Colonic mucosa (tissue), 4 donors: ENCODE measurements at regions not wholly inside any gene's neighbourhood (a gene's known extent, or its start where the extent isn't known, plus 50 kb on each side); places are given as distances from the start of the nearest gene placed in this dataset.

Experiments used
- DNase-seq: peaks from one replicate; pipeline ENCODE4 v3.0.0-alpha.2; 2020
- H3K27ac ChIP-seq: fragments of 200-600 bp; one replicate; pipeline ENCODE4 v1.8.0; 2021
- H3K27me3 ChIP-seq: fragments of 200-600 bp; one replicate; pipeline ENCODE4 v1.8.0; 2021
- H3K36me3 ChIP-seq: fragments of 200-600 bp; one replicate; pipeline ENCODE4 v1.8.0; 2021
- H3K4me1 ChIP-seq: fragments of 200-600 bp; one replicate; pipeline ENCODE4 v1.8.0; 2021; ENCODE audit warnings: mild to moderate bottlenecking
- H3K4me3 ChIP-seq: fragments of 200-600 bp; one replicate; pipeline ENCODE4 v1.8.0; 2021
- H3K9ac ChIP-seq, 2 donors: one replicate each; pipeline ENCODE4 v1.7.0; 2013; ENCODE audit warnings: control low read depth in 2 of 2, low read depth in 2 of 2, low read length in 2 of 2
- H3K9me3 ChIP-seq: fragments of 200-600 bp; one replicate; pipeline ENCODE4 v1.8.0; 2021
- intact Hi-C: fragments of 100-400 bp; cut with DNase I; formaldehyde crosslinking; loops from one replicate; pipeline ENCODE4 v1.14.1; 2022
- TF ChIP-seq, protein P1 (sequence below): fragments of 200-600 bp; IDR thresholded peaks from one replicate; pipeline ENCODE4 v1.8.0; 2022; ENCODE audit warnings: antibody characterized with exemption, mild to moderate bottlenecking
- donor health status: healthy.
- donor health status: DM: no; HTN: no; CAD: no.
- donor health status: DM: no; HTN: no; CAD: no.

DNA sequence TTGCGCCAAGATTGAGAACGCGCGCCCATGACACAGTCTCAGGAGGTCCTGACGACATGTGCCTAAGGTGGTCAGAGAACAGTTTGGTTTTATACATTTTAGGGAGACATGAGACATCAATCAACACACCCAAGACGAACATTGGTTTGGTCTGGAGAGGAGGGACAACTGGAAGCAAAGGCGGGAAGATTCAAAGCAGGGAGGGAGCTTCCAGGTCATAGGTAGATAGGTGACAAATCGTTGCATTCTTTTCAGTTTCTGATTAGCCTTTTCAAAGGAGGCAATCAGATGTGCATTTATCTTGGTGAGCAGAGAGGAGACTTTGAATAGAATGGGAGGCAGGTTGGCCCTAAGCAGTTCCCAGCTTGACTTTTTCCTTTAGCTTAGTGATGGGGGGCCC lies 828.4 kb upstream of the DPPA4 start:
- intact Hi-C loops: no loop called here
- Histone ChIP-seq H3K27me3 (no peaks in the 10 kb centered on the region), H3K9me3 (no peaks in the 10 kb centered on the region), H3K4me1 (no peaks in the 10 kb centered on the region), H3K4me3 (no peak overlapping the region), H3K27ac (no peak overlapping the region), H3K9ac (no peak overlapping the region), H3K36me3 (no peaks in the 10 kb centered on the region)
- TF ChIP-seq, protein P1, sequence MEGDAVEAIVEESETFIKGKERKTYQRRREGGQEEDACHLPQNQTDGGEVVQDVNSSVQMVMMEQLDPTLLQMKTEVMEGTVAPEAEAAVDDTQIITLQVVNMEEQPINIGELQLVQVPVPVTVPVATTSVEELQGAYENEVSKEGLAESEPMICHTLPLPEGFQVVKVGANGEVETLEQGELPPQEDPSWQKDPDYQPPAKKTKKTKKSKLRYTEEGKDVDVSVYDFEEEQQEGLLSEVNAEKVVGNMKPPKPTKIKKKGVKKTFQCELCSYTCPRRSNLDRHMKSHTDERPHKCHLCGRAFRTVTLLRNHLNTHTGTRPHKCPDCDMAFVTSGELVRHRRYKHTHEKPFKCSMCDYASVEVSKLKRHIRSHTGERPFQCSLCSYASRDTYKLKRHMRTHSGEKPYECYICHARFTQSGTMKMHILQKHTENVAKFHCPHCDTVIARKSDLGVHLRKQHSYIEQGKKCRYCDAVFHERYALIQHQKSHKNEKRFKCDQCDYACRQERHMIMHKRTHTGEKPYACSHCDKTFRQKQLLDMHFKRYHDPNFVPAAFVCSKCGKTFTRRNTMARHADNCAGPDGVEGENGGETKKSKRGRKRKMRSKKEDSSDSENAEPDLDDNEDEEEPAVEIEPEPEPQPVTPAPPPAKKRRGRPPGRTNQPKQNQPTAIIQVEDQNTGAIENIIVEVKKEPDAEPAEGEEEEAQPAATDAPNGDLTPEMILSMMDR: no peak
- DNase-seq: no peak

DNA sequence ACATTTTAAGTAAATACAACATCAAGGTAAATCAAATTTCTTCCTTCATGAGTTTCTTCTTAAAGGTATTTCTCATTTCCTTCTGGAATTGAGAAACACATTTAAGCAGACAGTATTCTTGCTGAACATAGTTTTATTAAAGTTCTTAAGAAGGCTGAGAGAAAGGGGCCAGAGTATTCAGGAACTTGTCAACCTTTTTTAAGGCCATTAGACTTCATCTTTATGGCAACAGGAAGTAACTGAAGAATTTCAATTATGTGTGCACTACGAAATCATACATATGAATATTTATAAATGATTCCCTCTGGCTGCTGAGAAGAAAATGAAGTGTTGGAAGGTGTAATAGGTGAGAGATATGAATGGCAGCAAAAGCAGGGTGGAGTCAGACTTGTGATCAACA lies 829.4 kb upstream of the DPPA4 start:
- Histone ChIP-seq H3K9ac (no peak overlapping the region), H3K27ac (no peak overlapping the region), H3K4me3 (no peak overlapping the region), H3K36me3 (no peaks in the 10 kb centered on the region), H3K27me3 (no peaks in the 10 kb centered on the region), H3K9me3 (no peaks in the 10 kb centered on the region), H3K4me1 (no peaks in the 10 kb centered on the region)
- intact Hi-C loops: no loop called here
- DNase-seq: no peak
- TF ChIP-seq, protein P1: no peak

GRCh38 chr3:110174908-110175307 lies 837.6 kb upstream of the DPPA4 start:
- intact Hi-C loops: no loop called here
- H3K4me1 ChIP-seq: no peaks in the 10 kb centered on the region
- no peak overlapping the region for H3K9ac ChIP-seq
- H3K36me3 ChIP-seq: no peaks in the 10 kb centered on the region
- H3K27ac ChIP-seq: no peak overlapping the region
- no peak overlapping the region for H3K4me3 ChIP-seq
- TF ChIP-seq, protein P1: no peak
- no peaks in the 10 kb centered on the region for H3K27me3 ChIP-seq
- DNase-seq: no peak
- H3K9me3 ChIP-seq: no peaks in the 10 kb centered on the region

DNA sequence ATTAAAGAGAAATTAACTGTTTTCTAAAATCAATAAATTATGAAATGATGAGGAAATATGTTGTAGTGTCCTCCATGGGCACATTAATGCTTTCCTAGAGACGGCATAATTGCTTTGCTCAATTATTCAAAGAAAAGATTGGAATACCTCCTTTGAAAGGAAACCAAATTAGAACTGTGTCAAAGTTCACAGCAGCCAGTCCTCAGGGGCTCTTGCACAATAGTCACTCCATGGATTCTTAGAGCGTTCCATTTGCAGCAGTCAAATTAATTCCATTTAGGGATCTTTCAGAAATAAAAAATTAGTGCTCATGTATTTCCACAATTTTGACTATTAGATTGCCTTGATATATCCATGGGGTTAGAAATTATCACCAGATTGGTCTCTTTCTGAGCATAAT lies 841.6 kb upstream of the DPPA4 start:
- Histone ChIP-seq H3K9me3 (no peaks in the 10 kb centered on the region), H3K4me3 (no peak overlapping the region), H3K9ac (no peak overlapping the region), H3K27me3 (no peaks in the 10 kb centered on the region), H3K4me1 (no peaks in the 10 kb centered on the region), H3K36me3 (no peaks in the 10 kb centered on the region), H3K27ac (no peak overlapping the region)
- TF ChIP-seq, protein P1: no peak
- intact Hi-C loops: no loop called here
- DNase-seq: no peak

- H3K9me3 ChIP-seq: no peaks in the 10 kb centered on the region
- no peak overlapping the region for H3K9ac ChIP-seq
- no peak for DNase-seq
- intact Hi-C loops: no loop called here
- H3K36me3 ChIP-seq: no peaks in the 10 kb centered on the region
- no peak overlapping the region for H3K27ac ChIP-seq
- H3K4me3 ChIP-seq: no peak overlapping the region
- TF ChIP-seq, protein P1: no peak
- H3K4me1 ChIP-seq: no peaks in the 10 kb centered on the region
- no peaks in the 10 kb centered on the region for H3K27me3 ChIP-seq
Measured at GRCh38 chr3:110180733-110181132, 843.4 kb upstream of the DPPA4 start.

- DNase-seq: no peak
- TF ChIP-seq, protein P1: no peak
- Histone ChIP-seq H3K27ac (no peak overlapping the region), H3K4me1 (no peaks in the 10 kb centered on the region), H3K9ac (no peak overlapping the region), H3K4me3 (no peak overlapping the region), H3K27me3 (no peaks in the 10 kb centered on the region), H3K9me3 (no peaks in the 10 kb centered on the region), H3K36me3 (no peaks in the 10 kb centered on the region)
- intact Hi-C loops: no loop called here
Measured at GRCh38 chr3:110181226-110181625, 843.9 kb upstream of the DPPA4 start.
